HL-60 (cell line): ENCODE measurements at regions not wholly inside any gene's neighbourhood (a gene's known extent, or its start where the extent isn't known, plus 50 kb on each side); places are given as distances from the start of the nearest gene placed in this dataset.

Experiments used
- POLR2AphosphoS5 ChIP-seq: IDR thresholded peaks from 2 replicates; pipeline ENCODE4 v1.6.1; 2012; ENCODE audit warnings: low read depth
- TF ChIP-seq, protein P1 (sequence below): IDR thresholded peaks from one replicate; pipeline ENCODE4 v1.5.1; 2011; ENCODE audit warnings: low read length, control low read depth, inconsistent platforms; ENCODE audit not compliant: insufficient read depth

DNA sequence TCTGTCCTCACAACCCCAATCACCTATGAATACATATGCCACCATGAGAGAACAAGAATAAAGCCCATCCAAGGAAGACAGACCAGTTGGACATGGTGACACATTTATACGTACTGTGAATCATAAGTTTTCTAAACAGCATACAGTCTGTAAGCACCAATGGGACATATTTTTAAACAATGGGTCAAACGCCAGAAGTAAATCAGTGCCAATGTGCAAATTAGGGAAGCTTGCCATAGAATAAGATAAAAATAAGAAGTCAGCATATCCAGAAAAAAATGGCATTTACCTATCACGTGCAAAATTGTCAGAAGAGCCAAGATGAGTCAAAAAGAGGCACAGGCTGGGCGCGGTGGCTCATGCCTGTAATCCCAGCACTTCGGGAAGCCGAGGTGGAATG, 910.4 kb downstream of the SORCS1 start:
- TF ChIP-seq, protein P1, sequence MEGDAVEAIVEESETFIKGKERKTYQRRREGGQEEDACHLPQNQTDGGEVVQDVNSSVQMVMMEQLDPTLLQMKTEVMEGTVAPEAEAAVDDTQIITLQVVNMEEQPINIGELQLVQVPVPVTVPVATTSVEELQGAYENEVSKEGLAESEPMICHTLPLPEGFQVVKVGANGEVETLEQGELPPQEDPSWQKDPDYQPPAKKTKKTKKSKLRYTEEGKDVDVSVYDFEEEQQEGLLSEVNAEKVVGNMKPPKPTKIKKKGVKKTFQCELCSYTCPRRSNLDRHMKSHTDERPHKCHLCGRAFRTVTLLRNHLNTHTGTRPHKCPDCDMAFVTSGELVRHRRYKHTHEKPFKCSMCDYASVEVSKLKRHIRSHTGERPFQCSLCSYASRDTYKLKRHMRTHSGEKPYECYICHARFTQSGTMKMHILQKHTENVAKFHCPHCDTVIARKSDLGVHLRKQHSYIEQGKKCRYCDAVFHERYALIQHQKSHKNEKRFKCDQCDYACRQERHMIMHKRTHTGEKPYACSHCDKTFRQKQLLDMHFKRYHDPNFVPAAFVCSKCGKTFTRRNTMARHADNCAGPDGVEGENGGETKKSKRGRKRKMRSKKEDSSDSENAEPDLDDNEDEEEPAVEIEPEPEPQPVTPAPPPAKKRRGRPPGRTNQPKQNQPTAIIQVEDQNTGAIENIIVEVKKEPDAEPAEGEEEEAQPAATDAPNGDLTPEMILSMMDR, result no peak
- no peak for TF ChIP-seq POLR2AphosphoS5
